Endothelial cell of umbilical vein (primary cell): ENCODE measurements at regions not wholly inside any gene's neighbourhood (a gene's known extent, or its start where the extent isn't known, plus 50 kb on each side); places are given as distances from the start of the nearest gene placed in this dataset.

Experiments used
- BruUV-seq: library from RNA; stranded (reverse); fragments of 400-500 nt; replicated peaks from 2 replicates; lab custom pipeline; 2021; lab: Mats Ljungman, UMichigan
- CTCF ChIA-PET: fragments of 300-600, 350-600 bp; sonication (Branson Sonifier 250); formaldehyde crosslinking; loops from one replicate; lab custom pipeline; 2021; ENCODE audit warnings: antibody characterized with exemption, inconsistent platforms; lab: Charles Lee
- POLR2A ChIA-PET: fragments of 300-600, 350-600 bp; sonication (Branson Sonifier 250); formaldehyde crosslinking; loops from one replicate; lab custom pipeline; 2021; ENCODE audit warnings: antibody characterized with exemption, inconsistent platforms; lab: Charles Lee
- DNase-seq: peaks from one replicate; pipeline ENCODE4 v3.0.0-alpha.2; 2011; ENCODE audit warnings: low read depth, low spot score
- FAIRE-seq: peaks from 2 replicates; lab custom pipeline; 2011; peaks lifted over from hg19 to GRCh38; lab: Jason Lieb, UNC
- H2AFZ ChIP-seq: 2 replicates; pipeline ENCODE4 v1.6.0; 2012; ENCODE audit warnings: low read depth, low read length, control low read depth, inconsistent platforms
- H3K27ac ChIP-seq: 2 replicates; pipeline ENCODE4 v1.5.1; 2011; ENCODE audit warnings: low read depth, mild to moderate bottlenecking, control low read depth, low read length, moderate library complexity; ENCODE audit not compliant: insufficient read depth
- H3K27me3 ChIP-seq, 2 experiments: 2 replicates each; pipeline versions ENCODE4 v1.6.0 to v1.6.1; 2011; ENCODE audit warnings: low read length in 2 of 2, mixed read lengths in 1 of 2; ENCODE audit not compliant: control insufficient read depth in 2 of 2, insufficient read depth in 2 of 2
- H3K36me3 ChIP-seq, 2 experiments: 2 replicates in 1 of 2; 3 replicates in 1 of 2; pipeline ENCODE4 v1.5.1; 2011; ENCODE audit warnings: low read length in 2 of 2, mild to moderate bottlenecking in 1 of 2, moderate library complexity in 1 of 2; ENCODE audit not compliant: control insufficient read depth in 2 of 2, insufficient read depth in 2 of 2; ENCODE audit errors: extremely low read depth in 1 of 2
- H3K4me1 ChIP-seq: 3 replicates; pipeline ENCODE4 v1.5.1; 2011; ENCODE audit warnings: mild to moderate bottlenecking, low read length; ENCODE audit not compliant: control insufficient read depth, insufficient read depth; ENCODE audit errors: extremely low read depth
- H3K4me2 ChIP-seq: 2 replicates; pipeline ENCODE4 v1.6.1; 2011; ENCODE audit warnings: low read length, control low read depth, mixed read lengths; ENCODE audit not compliant: insufficient read depth
- H3K4me3 ChIP-seq, 3 experiments: fragments of 200-600 bp in 1 of 3; sonication (generic), shearing (Covaris generic) in 1 of 3; replicated peaks in 1 of 3; 2 replicates each; pipeline ENCODE4 v1.5.1; 2011 to 2016; ENCODE audit warnings: control low read depth in 3 of 3, low read length in 3 of 3, mild to moderate bottlenecking in 2 of 3, inconsistent platforms in 1 of 3, low read depth in 1 of 3, moderate library complexity in 1 of 3; ENCODE audit not compliant: insufficient read depth in 1 of 3
- H3K79me2 ChIP-seq: 2 replicates; pipeline ENCODE4 v1.6.0; 2012; ENCODE audit warnings: low read length, inconsistent platforms; ENCODE audit not compliant: control insufficient read depth, insufficient read depth
- H3K9ac ChIP-seq: replicated peaks from 2 replicates; pipeline ENCODE3; 2011; ENCODE audit warnings: low read length, control low read depth; ENCODE audit not compliant: insufficient read depth; ENCODE audit errors: extremely low read depth
- H3K9me1 ChIP-seq: replicated peaks from 3 replicates; pipeline ENCODE4 v1.6.0; 2011; ENCODE audit warnings: mild to moderate bottlenecking, low read length; ENCODE audit not compliant: control insufficient read depth, insufficient read depth; ENCODE audit errors: extremely low read depth
- H3K9me3 ChIP-seq: replicated peaks from 2 replicates; pipeline ENCODE4 v1.5.1; 2012; ENCODE audit warnings: low read length, inconsistent platforms; ENCODE audit not compliant: control insufficient read depth, insufficient read depth
- H4K20me1 ChIP-seq: replicated peaks from 2 replicates; pipeline ENCODE3; 2011; ENCODE audit warnings: mild to moderate bottlenecking, low read length; ENCODE audit not compliant: control insufficient read depth, insufficient read depth; ENCODE audit errors: extremely low read depth
- CTCF ChIP-seq, 2 donors: IDR thresholded peaks; 1 replicate in 1 of 2; 2 replicates in 1 of 2; pipeline ENCODE4 v1.5.1; 2011; ENCODE audit warnings: low read length in 2 of 2, mild to moderate bottlenecking in 2 of 2, moderate library complexity in 2 of 2, control low read depth in 1 of 2, inconsistent platforms in 1 of 2, low read depth in 1 of 2; ENCODE audit not compliant: insufficient read depth in 1 of 2; ENCODE audit errors: extremely low read depth in 1 of 2
- EZH2 ChIP-seq: IDR thresholded peaks from 2 replicates; pipeline ENCODE4 v1.6.1; 2012; ENCODE audit warnings: borderline replicate concordance, low read depth, mild to moderate bottlenecking, moderate library complexity, low read length, inconsistent platforms; ENCODE audit not compliant: severe bottlenecking
- GATA2 ChIP-seq: IDR thresholded peaks from 2 replicates; pipeline ENCODE4 v1.7.0; 2011; ENCODE audit warnings: low read depth, mild to moderate bottlenecking, moderate library complexity, mixed read lengths, low read length; ENCODE audit not compliant: insufficient read length, insufficient read depth
- JUN ChIP-seq: IDR thresholded peaks from 2 replicates; pipeline ENCODE4 v1.6.1; 2011; ENCODE audit warnings: borderline replicate concordance, low read depth; ENCODE audit not compliant: insufficient read length, insufficient read depth
- MAX ChIP-seq: IDR thresholded peaks from 2 replicates; pipeline ENCODE4 v1.6.1; 2011; ENCODE audit not compliant: insufficient read depth, insufficient read length
- dilution Hi-C: fragments of 300-500 bp; cut with MboI; formaldehyde crosslinking; loops from one replicate; pipeline ENCODE4 v1.15.0; 2019; ENCODE audit warnings: low sequenced_read_pairs; ENCODE audit not compliant: extremely low pct_ligation_motif_present
- intact Hi-C: fragments of 100-400 bp; cut with micrococcal nuclease; formaldehyde crosslinking; loops from one replicate; pipeline ENCODE4 v1.10.0; 2022

- no peak overlapping the region for H3K4me3 ChIP-seq
- H3K27ac ChIP-seq = no peak overlapping the region
- H4K20me1 ChIP-seq = no peaks in the 10 kb centered on the region
- no peaks in the 10 kb centered on the region for H3K9me3 ChIP-seq
- H3K4me2 ChIP-seq = no peak overlapping the region
- intact Hi-C loops = no loop called here
- FAIRE-seq (no peak), DNase-seq (no peak)
- no peak overlapping the region for H2AFZ ChIP-seq
- H3K27me3 ChIP-seq = no peaks in the 10 kb centered on the region
- TF ChIP-seq CTCF (IDR thresholded peaks at IDR 0.05; ENCODE audit: extremely low read depth in 1 of 2, insufficient read depth in 1 of 2, low read depth in 1 of 2, low read length in 2 of 2) = no peak
- TF ChIP-seq EZH2 = no peak
- no peak for TF ChIP-seq JUN
- no peak for TF ChIP-seq GATA2
- ChIA-PET CTCF (no interaction called here), POLR2A (no interaction called here)
- H3K9ac ChIP-seq = no peak overlapping the region
- no peaks in the 10 kb centered on the region for H3K9me1 ChIP-seq
- BruUV-seq = no TSS peak
- no peaks in the 10 kb centered on the region for H3K79me2 ChIP-seq
- H3K36me3 ChIP-seq = no peaks in the 10 kb centered on the region
- dilution Hi-C loops = no loop called here
- H3K4me1 ChIP-seq = no peaks in the 10 kb centered on the region
Observed at GRCh38 chr9:135320943-135321342, 158.6 kb upstream of the PPP1R26 start.

- dilution Hi-C loops (no loop called here), intact Hi-C loops (no loop called here)
- H3K9ac ChIP-seq = no peak overlapping the region
- no peaks in the 10 kb centered on the region for H3K9me3 ChIP-seq
- ChIA-PET CTCF (no interaction called here), POLR2A (no interaction called here)
- BruUV-seq = no TSS peak
- no peak overlapping the region for H3K4me3 ChIP-seq
- no peak for DNase-seq
- H3K4me2 ChIP-seq = no peak overlapping the region
- no peaks in the 10 kb centered on the region for H4K20me1 ChIP-seq
- H3K27me3 ChIP-seq = no peaks in the 10 kb centered on the region
- H3K4me1 ChIP-seq = no peaks in the 10 kb centered on the region
- no peak overlapping the region for H2AFZ ChIP-seq
- H3K36me3 ChIP-seq = no peaks in the 10 kb centered on the region
- no peaks in the 10 kb centered on the region for H3K9me1 ChIP-seq
- no peaks in the 10 kb centered on the region for H3K79me2 ChIP-seq
- FAIRE-seq = no peak
- no peak overlapping the region for H3K27ac ChIP-seq
- no peak for TF ChIP-seq GATA2
- TF ChIP-seq MAX = no peak
- no peak for TF ChIP-seq CTCF (IDR thresholded peaks at IDR 0.05; ENCODE audit: extremely low read depth in 1 of 2, insufficient read depth in 1 of 2, low read depth in 1 of 2, low read length in 2 of 2)
- no peak for TF ChIP-seq JUN
Observed at GRCh38 chr9:135321580-135321979, 158.0 kb upstream of the PPP1R26 start.
